Mesothelial cell of epicardium (in vitro differentiated cells): ENCODE measurements at regions not wholly inside any gene's neighbourhood (a gene's known extent, or its start where the extent isn't known, plus 50 kb on each side); places are given as distances from the start of the nearest gene placed in this dataset.

ENCODE experiments used
- DNase-seq, 2 experiments: peaks; one replicate each; pipeline ENCODE4 v3.0.0; 2021; ENCODE audit warnings: low spot score in 2 of 2; ENCODE audit not compliant: unreplicated experiment in 2 of 2
- H3K27ac Mint-ChIP-seq: 2 replicates; pipeline ENCODE4 v1.8.0; 2021; ENCODE audit warnings: mixed read lengths
- H3K27me3 Mint-ChIP-seq: 2 replicates; pipeline ENCODE4 v1.8.0; 2021; ENCODE audit warnings: low read depth, mixed read lengths
- H3K36me3 Mint-ChIP-seq: 2 replicates; pipeline ENCODE4 v1.8.0; 2021; ENCODE audit warnings: mixed read lengths
- H3K4me1 Mint-ChIP-seq: 2 replicates; pipeline ENCODE4 v1.8.0; 2021; ENCODE audit warnings: mixed read lengths
- H3K4me3 Mint-ChIP-seq: 2 replicates; pipeline ENCODE4 v1.8.0; 2021; ENCODE audit warnings: mild to moderate bottlenecking, moderate library complexity, mixed read lengths
- H3K9me3 Mint-ChIP-seq: 2 replicates; pipeline ENCODE4 v1.8.0; 2021; ENCODE audit warnings: mixed read lengths
- CTCF ChIP-seq: fragments of 200-600 bp; sonication (generic); IDR thresholded peaks from one replicate; pipeline ENCODE4 v1.5.0; 2021; ENCODE audit warnings: antibody characterized with exemption; ENCODE audit not compliant: unreplicated experiment

GRCh38 chr5:93299681-93300308 is 281.2 kb downstream of the NR2F1-AS1 start:
- H3K36me3 Mint-ChIP-seq: no peaks in the 10 kb centered on the region
- no peak overlapping the region for H3K4me3 Mint-ChIP-seq
- no peak overlapping the region for H3K27ac Mint-ChIP-seq
- H3K27me3 Mint-ChIP-seq: no peaks in the 10 kb centered on the region
- no peaks in the 10 kb centered on the region for H3K9me3 Mint-ChIP-seq
- TF ChIP-seq CTCF: no peak
- no peak for DNase-seq
- H3K4me1 Mint-ChIP-seq: peaks cover 39% of the 10 kb centered on the region

GRCh38 chr5:93297116-93297515 is 283.9 kb downstream of the NR2F1-AS1 start:
- no peak overlapping the region for H3K27ac Mint-ChIP-seq
- no peaks in the 10 kb centered on the region for H3K9me3 Mint-ChIP-seq
- DNase-seq: no peak
- peaks cover 16% of the 10 kb centered on the region for H3K4me1 Mint-ChIP-seq
- H3K36me3 Mint-ChIP-seq: no peaks in the 10 kb centered on the region
- H3K27me3 Mint-ChIP-seq: no peaks in the 10 kb centered on the region
- no peak for TF ChIP-seq CTCF
- no peak overlapping the region for H3K4me3 Mint-ChIP-seq

- no peak overlapping the region for H3K27ac Mint-ChIP-seq
- H3K36me3 Mint-ChIP-seq: no peaks in the 10 kb centered on the region
- no peak for DNase-seq
- H3K27me3 Mint-ChIP-seq: no peaks in the 10 kb centered on the region
- no peak for TF ChIP-seq CTCF
- no peaks in the 10 kb centered on the region for H3K9me3 Mint-ChIP-seq
- H3K4me1 Mint-ChIP-seq: peaks cover 12% of the 10 kb centered on the region
- no peak overlapping the region for H3K4me3 Mint-ChIP-seq
Observed at GRCh38 chr5:93296338-93296737, 284.7 kb downstream of the NR2F1-AS1 start.

GRCh38 chr5:93294996-93295395 is 286.0 kb downstream of the NR2F1-AS1 start:
- TF ChIP-seq CTCF: no peak
- DNase-seq: no peak

GRCh38 chr5:93294199-93294598 is 286.8 kb downstream of the NR2F1-AS1 start:
- TF ChIP-seq CTCF: no peak

More at GRCh38 chr5:93294996-93295395, 286.0 kb downstream of the NR2F1-AS1 start:
- Mint-ChIP-seq H3K9me3 (no peaks in the 10 kb centered on the region), H3K27ac (no peak overlapping the region), H3K36me3 (no peaks in the 10 kb centered on the region), H3K4me1 (peaks cover 6% of the 10 kb centered on the region), H3K4me3 (no peak overlapping the region), H3K27me3 (no peaks in the 10 kb centered on the region)

GRCh38 chr5:93289942-93290341 is 291.1 kb downstream of the NR2F1-AS1 start:
- Mint-ChIP-seq H3K4me3 (no peak overlapping the region), H3K4me1 (no peaks in the 10 kb centered on the region), H3K27ac (no peak overlapping the region), H3K9me3 (peaks cover 28% of the 10 kb centered on the region), H3K27me3 (no peaks in the 10 kb centered on the region), H3K36me3 (peaks cover 9% of the 10 kb centered on the region)
- no peak for DNase-seq
- no peak for TF ChIP-seq CTCF

More at GRCh38 chr5:93294199-93294598, 286.8 kb downstream of the NR2F1-AS1 start:
- Mint-ChIP-seq H3K27me3 (no peaks in the 10 kb centered on the region), H3K4me3 (no peak overlapping the region), H3K27ac (no peak overlapping the region), H3K9me3 (no peaks in the 10 kb centered on the region), H3K4me1 (no peaks in the 10 kb centered on the region), H3K36me3 (no peaks in the 10 kb centered on the region)
- DNase-seq: no peak
